NB4 (cell line): ENCODE measurements at regions not wholly inside any gene's neighbourhood (a gene's known extent, or its start where the extent isn't known, plus 50 kb on each side); places are given as distances from the start of the nearest gene placed in this dataset.

ENCODE experiments used
- DNase-seq: peaks from one replicate; pipeline ENCODE4 v3.0.0; 2010; ENCODE audit warnings: low read depth
- H3K4me3 ChIP-seq: one replicate; pipeline ENCODE4 v1.5.1; 2011; ENCODE audit warnings: mild to moderate bottlenecking, low read depth, low read length, moderate library complexity
- MYC ChIP-seq: IDR thresholded peaks from 2 replicates; pipeline ENCODE4 v1.6.1; 2011; ENCODE audit warnings: low read depth, low read length
- POLR2A ChIP-seq: IDR thresholded peaks from 2 replicates; pipeline ENCODE4 v1.6.1; 2011; ENCODE audit warnings: mild to moderate bottlenecking; ENCODE audit not compliant: insufficient read length; ENCODE audit errors: extremely low read depth
- TF ChIP-seq, protein P1 (sequence below): IDR thresholded peaks from one replicate; pipeline ENCODE4 v1.5.1; 2012; ENCODE audit warnings: low read depth, low read length
- TF ChIP-seq, protein P2 (sequence below): IDR thresholded peaks from 2 replicates; pipeline ENCODE4 v1.6.1; 2011; ENCODE audit warnings: low read depth, low read length

- TF ChIP-seq, protein P1, sequence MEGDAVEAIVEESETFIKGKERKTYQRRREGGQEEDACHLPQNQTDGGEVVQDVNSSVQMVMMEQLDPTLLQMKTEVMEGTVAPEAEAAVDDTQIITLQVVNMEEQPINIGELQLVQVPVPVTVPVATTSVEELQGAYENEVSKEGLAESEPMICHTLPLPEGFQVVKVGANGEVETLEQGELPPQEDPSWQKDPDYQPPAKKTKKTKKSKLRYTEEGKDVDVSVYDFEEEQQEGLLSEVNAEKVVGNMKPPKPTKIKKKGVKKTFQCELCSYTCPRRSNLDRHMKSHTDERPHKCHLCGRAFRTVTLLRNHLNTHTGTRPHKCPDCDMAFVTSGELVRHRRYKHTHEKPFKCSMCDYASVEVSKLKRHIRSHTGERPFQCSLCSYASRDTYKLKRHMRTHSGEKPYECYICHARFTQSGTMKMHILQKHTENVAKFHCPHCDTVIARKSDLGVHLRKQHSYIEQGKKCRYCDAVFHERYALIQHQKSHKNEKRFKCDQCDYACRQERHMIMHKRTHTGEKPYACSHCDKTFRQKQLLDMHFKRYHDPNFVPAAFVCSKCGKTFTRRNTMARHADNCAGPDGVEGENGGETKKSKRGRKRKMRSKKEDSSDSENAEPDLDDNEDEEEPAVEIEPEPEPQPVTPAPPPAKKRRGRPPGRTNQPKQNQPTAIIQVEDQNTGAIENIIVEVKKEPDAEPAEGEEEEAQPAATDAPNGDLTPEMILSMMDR: no peak
- no peak for TF ChIP-seq POLR2A
- TF ChIP-seq MYC: no peak
- TF ChIP-seq, protein P2, sequence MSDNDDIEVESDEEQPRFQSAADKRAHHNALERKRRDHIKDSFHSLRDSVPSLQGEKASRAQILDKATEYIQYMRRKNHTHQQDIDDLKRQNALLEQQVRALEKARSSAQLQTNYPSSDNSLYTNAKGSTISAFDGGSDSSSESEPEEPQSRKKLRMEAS: no peak
- no peak for DNase-seq
Observed at GRCh38 chr4:43264730-43265129, 372.2 kb downstream of the GRXCR1 start.

DNA sequence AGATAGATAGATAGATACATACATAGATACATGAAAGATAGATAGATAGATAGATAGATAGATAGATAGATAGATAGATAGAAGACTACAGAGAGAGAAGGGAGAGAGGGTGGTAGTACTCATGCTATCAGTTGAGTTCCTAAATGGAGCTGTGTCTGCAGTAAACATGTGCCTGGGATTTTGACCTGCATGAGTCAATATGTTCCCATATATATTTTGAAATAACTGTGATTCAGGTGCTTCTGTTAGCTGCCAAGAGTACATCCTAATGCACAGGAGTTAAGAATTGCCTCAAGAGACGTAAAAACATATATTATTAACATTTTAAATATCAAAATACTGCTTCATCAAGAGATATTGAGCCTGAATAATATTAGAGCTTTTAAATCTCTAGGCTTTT is 379.4 kb downstream of the GRXCR1 start:
- no peak overlapping the region for H3K4me3 ChIP-seq
- DNase-seq: no peak
- TF ChIP-seq, protein P2: no peak
- no peak for TF ChIP-seq MYC
- TF ChIP-seq, protein P1: no peak
- no peak for TF ChIP-seq POLR2A

More at GRCh38 chr4:43264730-43265129, 372.2 kb downstream of the GRXCR1 start:
- H3K4me3 ChIP-seq: no peak overlapping the region

GRCh38 chr4:43274376-43274775 is 381.9 kb downstream of the GRXCR1 start:
- no peak overlapping the region for H3K4me3 ChIP-seq
- TF ChIP-seq, protein P1: no peak
- no peak for TF ChIP-seq MYC
- TF ChIP-seq, protein P2: no peak
- TF ChIP-seq POLR2A: no peak
- DNase-seq: no peak

DNA sequence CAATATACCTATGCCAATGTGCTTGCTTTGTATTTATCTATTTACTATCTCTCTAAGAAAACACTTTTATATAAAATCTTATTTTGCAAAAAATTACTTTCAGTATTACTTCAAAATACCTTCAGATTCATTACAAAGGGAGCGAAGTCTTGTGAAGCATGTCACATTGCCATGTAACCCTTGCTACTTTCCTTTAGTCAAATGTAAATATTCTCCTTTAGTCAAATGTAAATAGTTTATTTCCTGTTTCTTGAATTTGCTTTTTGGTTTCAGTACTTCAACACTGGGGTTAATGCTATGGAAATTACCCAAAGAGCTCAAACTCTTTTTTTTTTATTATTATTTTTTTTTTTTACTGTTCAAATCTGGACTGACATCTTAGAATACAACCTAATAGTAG is 383.3 kb downstream of the GRXCR1 start:
- no peak for TF ChIP-seq POLR2A
- TF ChIP-seq, protein P1: no peak
- no peak for TF ChIP-seq MYC
- TF ChIP-seq, protein P2: no peak
- DNase-seq: no peak
- H3K4me3 ChIP-seq: no peak overlapping the region

DNA sequence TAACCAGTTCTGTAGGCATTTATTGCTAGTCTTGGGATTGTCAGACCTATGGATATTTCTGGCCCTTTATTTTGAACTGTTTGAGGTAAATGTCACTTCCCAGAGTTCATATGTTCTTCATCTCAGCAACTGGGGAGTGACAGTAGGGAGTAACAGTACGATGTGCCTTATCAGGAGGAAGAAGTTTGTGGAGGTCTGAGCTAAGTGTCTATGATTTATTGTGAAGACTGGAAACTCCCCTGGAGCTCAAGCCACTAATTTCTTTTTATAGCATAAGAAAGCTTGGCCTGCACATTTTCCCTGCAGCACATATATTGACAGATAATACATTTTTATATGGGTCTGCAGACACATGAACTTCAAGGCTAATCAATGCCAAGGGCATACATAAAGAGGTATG is 383.8 kb downstream of the GRXCR1 start:
- H3K4me3 ChIP-seq: no peak overlapping the region
- DNase-seq: no peak
- TF ChIP-seq MYC: no peak
- TF ChIP-seq, protein P1: no peak
- no peak for TF ChIP-seq POLR2A
- TF ChIP-seq, protein P2: no peak
